GM23338 (cell line): ENCODE measurements at regions not wholly inside any gene's neighbourhood (a gene's known extent, or its start where the extent isn't known, plus 50 kb on each side); places are given as distances from the start of the nearest gene placed in this dataset.

Experiments used
- ATAC-seq: fragments of 200-7000 bp; cut with Tn5 transposase; 3 replicates; pipeline ENCODE4 v1.9.1; 2020
- DNase-seq: peaks from one replicate; pipeline ENCODE4 v3.0.0-alpha.2; 2015; ENCODE audit warnings: low spot score
- H2AFZ ChIP-seq: fragments of 200-600 bp; sonication (generic); 2 replicates; pipeline ENCODE4 v1.8.0; 2016; ENCODE audit warnings: antibody characterized with exemption, mild to moderate bottlenecking, moderate library complexity
- H3F3A ChIP-seq: fragments of 200-600 bp; sonication (generic); replicated peaks from 2 replicates; pipeline ENCODE4 v1.8.0; 2017; ENCODE audit warnings: antibody characterized with exemption, mixed run types, low read depth
- H3K27ac ChIP-seq: fragments of 200-600 bp; sonication (generic); 2 replicates; pipeline ENCODE4 v1.6.1; 2016; ENCODE audit warnings: low read depth
- H3K27me3 ChIP-seq: fragments of 200-600 bp; sonication (generic); 2 replicates; pipeline ENCODE4 v1.8.0; 2016; ENCODE audit warnings: mild to moderate bottlenecking, mixed run types, moderate library complexity; ENCODE audit not compliant: insufficient read depth
- H3K36me3 ChIP-seq: fragments of 200-600 bp; sonication (generic); 2 replicates; pipeline ENCODE4 v1.8.0; 2016; ENCODE audit warnings: mild to moderate bottlenecking; ENCODE audit not compliant: insufficient read depth
- H3K4me1 ChIP-seq: fragments of 200-600 bp; sonication (generic); 2 replicates; pipeline ENCODE4 v1.8.0; 2016; ENCODE audit warnings: mild to moderate bottlenecking, moderate library complexity; ENCODE audit not compliant: insufficient read depth
- H3K4me2 ChIP-seq: fragments of 200-600 bp; sonication (generic); 2 replicates; pipeline ENCODE4 v1.7.1; 2017; ENCODE audit warnings: mixed run types
- H3K4me3 ChIP-seq: fragments of 200-600 bp; sonication (generic); 2 replicates; pipeline ENCODE4 v1.6.1; 2016; ENCODE audit warnings: mixed run types
- H3K79me2 ChIP-seq: fragments of 200-600 bp; sonication (generic); replicated peaks from 2 replicates; pipeline ENCODE4 v1.8.0; 2017; ENCODE audit warnings: mild to moderate bottlenecking; ENCODE audit not compliant: insufficient read depth
- H3K9me2 ChIP-seq: fragments of 200-600 bp; sonication (generic); 2 replicates; pipeline ENCODE4 v1.8.0; 2017; ENCODE audit not compliant: insufficient read depth
- H4K20me1 ChIP-seq: fragments of 200-600 bp; sonication (generic); replicated peaks from 2 replicates; pipeline ENCODE4 v1.8.0; 2017; ENCODE audit warnings: mild to moderate bottlenecking; ENCODE audit not compliant: insufficient read depth
- H3K27ac Mint-ChIP-seq: 2 replicates; pipeline ENCODE4 v1.8.0; 2020; ENCODE audit warnings: inconsistent platforms, mild to moderate bottlenecking, moderate library complexity, mixed read lengths
- H3K27me3 Mint-ChIP-seq: 3 replicates; pipeline ENCODE4 v1.8.0; 2022; ENCODE audit warnings: low read depth, mild to moderate bottlenecking, moderate library complexity, mixed read lengths, inconsistent platforms; ENCODE audit not compliant: insufficient read depth, poor library complexity
- H3K36me3 Mint-ChIP-seq: 3 replicates; pipeline ENCODE4 v1.8.0; 2021; ENCODE audit warnings: low read depth, mild to moderate bottlenecking, inconsistent platforms, moderate library complexity, mixed read lengths
- H3K4me1 Mint-ChIP-seq: 3 replicates; pipeline ENCODE4 v1.8.0; 2020; ENCODE audit warnings: mild to moderate bottlenecking, inconsistent platforms, mixed read lengths
- H3K4me3 Mint-ChIP-seq: 3 replicates; pipeline ENCODE4 v1.8.0; 2021; ENCODE audit warnings: moderate library complexity, mild to moderate bottlenecking, inconsistent platforms, mixed read lengths
- H3K9me3 Mint-ChIP-seq: 3 replicates; pipeline ENCODE4 v1.8.0; 2020; ENCODE audit warnings: moderate library complexity, mild to moderate bottlenecking, inconsistent platforms, mixed read lengths
- CREB1 ChIP-seq: fragments of 250-450 bp; sonication (Bioruptor Pico); IDR thresholded peaks from 2 replicates; pipeline ENCODE4 v1.5.0; 2020; ENCODE audit warnings: low read depth, mild to moderate bottlenecking, moderate library complexity
- EZH2 ChIP-seq: fragments of 200-600 bp; sonication (generic); IDR thresholded peaks from one replicate; pipeline ENCODE4 v1.8.0; 2017; ENCODE audit warnings: antibody characterized with exemption, mild to moderate bottlenecking, low read depth; ENCODE audit not compliant: unreplicated experiment
- EZH2phosphoT487 ChIP-seq: fragments of 200-600 bp; sonication (generic); IDR thresholded peaks from one replicate; pipeline ENCODE4 v1.8.1; 2018; ENCODE audit warnings: antibody characterized with exemption; ENCODE audit not compliant: unreplicated experiment
- JUNB ChIP-seq: IDR thresholded peaks from one replicate; pipeline ENCODE4 v1.6.1; 2016; ENCODE audit warnings: antibody characterized with exemption; ENCODE audit not compliant: unreplicated experiment
- NANOG ChIP-seq: IDR thresholded peaks from 2 replicates; pipeline ENCODE4 v1.6.1; 2016; ENCODE audit warnings: antibody characterized with exemption, borderline replicate concordance
- POLR2AphosphoS5 ChIP-seq: IDR thresholded peaks from 2 replicates; pipeline ENCODE4 v1.6.1; 2016; ENCODE audit warnings: antibody characterized with exemption, low read depth
- STAT1 ChIP-seq: IDR thresholded peaks from one replicate; pipeline ENCODE4 v1.6.1; 2016; ENCODE audit warnings: antibody characterized with exemption; ENCODE audit not compliant: unreplicated experiment
- ZNF331 ChIP-seq: fragments of 250-450 bp; sonication (Bioruptor Pico); IDR thresholded peaks from 2 replicates; pipeline ENCODE4 v1.5.0; 2020; ENCODE audit warnings: low read depth, mild to moderate bottlenecking, moderate library complexity
- TF ChIP-seq, protein P1 (sequence below): IDR thresholded peaks from one replicate; pipeline ENCODE4 v1.6.1; 2018; ENCODE audit warnings: antibody characterized with exemption; ENCODE audit not compliant: unreplicated experiment
- TF ChIP-seq, protein P2 (sequence below): IDR thresholded peaks from 2 replicates; pipeline ENCODE4 v1.6.1; 2016; ENCODE audit warnings: antibody characterized with exemption
- TF ChIP-seq, protein P3 (sequence below), 2 experiments: fragments of 200-600 bp in 1 of 2; sonication (generic) in 1 of 2; conservative IDR thresholded peaks; 2 replicates each; pipeline versions ENCODE4 v1.5.1 to v1.6.1; 2016 to 2017; ENCODE audit warnings: antibody characterized with exemption in 2 of 2, low read depth in 2 of 2, mild to moderate bottlenecking in 2 of 2, moderate library complexity in 1 of 2

DNA sequence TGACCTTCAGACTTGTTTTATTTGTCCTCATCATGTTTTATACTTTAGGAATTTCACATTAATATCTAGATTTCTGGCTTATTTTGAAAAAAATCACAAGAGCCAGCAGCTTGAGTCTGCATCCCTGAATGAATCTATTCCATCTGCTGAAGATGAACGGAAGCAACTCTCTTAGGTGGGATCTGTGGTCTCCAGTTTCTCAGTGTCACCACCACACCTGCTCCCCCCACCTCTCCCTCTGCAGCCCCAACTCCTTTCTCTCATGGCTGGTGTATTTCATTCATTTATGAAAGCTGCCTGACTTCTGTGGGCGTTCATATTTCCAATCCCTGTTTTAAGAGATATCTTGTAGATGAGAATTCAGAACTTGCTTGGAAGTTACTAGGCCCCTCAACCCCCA is 102.1 kb upstream of the AGBL1 start:
- ATAC-seq (no peak), DNase-seq (no peak)
- Mint-ChIP-seq H3K4me1 (peaks cover 4% of the 10 kb centered on the region), H3K9me3 (no peaks in the 10 kb centered on the region; the same call in 2 of the 3 replicates), H3K27ac (no peak overlapping the region), H3K27me3 (no peaks in the 10 kb centered on the region), H3K36me3 (no peaks in the 10 kb centered on the region), H3K4me3 (no peak overlapping the region)
- no peak overlapping the region for H3K4me2 ChIP-seq
- H3F3A ChIP-seq: no peaks in the 10 kb centered on the region
- H2AFZ ChIP-seq: no peak overlapping the region
- H3K9me2 ChIP-seq: 0 out of 2 replicates have a peak, but pooled peaks cover 4% of the 10 kb centered on the region
- no peak overlapping the region for H3K27ac ChIP-seq
- H3K4me3 ChIP-seq: no peak overlapping the region
- H3K4me1 ChIP-seq: no peaks in the 10 kb centered on the region
- H4K20me1 ChIP-seq: no peaks in the 10 kb centered on the region
- no peaks in the 10 kb centered on the region for H3K79me2 ChIP-seq
- TF ChIP-seq, protein P1, sequence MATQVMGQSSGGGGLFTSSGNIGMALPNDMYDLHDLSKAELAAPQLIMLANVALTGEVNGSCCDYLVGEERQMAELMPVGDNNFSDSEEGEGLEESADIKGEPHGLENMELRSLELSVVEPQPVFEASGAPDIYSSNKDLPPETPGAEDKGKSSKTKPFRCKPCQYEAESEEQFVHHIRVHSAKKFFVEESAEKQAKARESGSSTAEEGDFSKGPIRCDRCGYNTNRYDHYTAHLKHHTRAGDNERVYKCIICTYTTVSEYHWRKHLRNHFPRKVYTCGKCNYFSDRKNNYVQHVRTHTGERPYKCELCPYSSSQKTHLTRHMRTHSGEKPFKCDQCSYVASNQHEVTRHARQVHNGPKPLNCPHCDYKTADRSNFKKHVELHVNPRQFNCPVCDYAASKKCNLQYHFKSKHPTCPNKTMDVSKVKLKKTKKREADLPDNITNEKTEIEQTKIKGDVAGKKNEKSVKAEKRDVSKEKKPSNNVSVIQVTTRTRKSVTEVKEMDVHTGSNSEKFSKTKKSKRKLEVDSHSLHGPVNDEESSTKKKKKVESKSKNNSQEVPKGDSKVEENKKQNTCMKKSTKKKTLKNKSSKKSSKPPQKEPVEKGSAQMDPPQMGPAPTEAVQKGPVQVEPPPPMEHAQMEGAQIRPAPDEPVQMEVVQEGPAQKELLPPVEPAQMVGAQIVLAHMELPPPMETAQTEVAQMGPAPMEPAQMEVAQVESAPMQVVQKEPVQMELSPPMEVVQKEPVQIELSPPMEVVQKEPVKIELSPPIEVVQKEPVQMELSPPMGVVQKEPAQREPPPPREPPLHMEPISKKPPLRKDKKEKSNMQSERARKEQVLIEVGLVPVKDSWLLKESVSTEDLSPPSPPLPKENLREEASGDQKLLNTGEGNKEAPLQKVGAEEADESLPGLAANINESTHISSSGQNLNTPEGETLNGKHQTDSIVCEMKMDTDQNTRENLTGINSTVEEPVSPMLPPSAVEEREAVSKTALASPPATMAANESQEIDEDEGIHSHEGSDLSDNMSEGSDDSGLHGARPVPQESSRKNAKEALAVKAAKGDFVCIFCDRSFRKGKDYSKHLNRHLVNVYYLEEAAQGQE: no peak
- no peak for TF ChIP-seq STAT1
- TF ChIP-seq, protein P2, sequence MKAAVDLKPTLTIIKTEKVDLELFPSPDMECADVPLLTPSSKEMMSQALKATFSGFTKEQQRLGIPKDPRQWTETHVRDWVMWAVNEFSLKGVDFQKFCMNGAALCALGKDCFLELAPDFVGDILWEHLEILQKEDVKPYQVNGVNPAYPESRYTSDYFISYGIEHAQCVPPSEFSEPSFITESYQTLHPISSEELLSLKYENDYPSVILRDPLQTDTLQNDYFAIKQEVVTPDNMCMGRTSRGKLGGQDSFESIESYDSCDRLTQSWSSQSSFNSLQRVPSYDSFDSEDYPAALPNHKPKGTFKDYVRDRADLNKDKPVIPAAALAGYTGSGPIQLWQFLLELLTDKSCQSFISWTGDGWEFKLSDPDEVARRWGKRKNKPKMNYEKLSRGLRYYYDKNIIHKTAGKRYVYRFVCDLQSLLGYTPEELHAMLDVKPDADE: no peak
- no peak for TF ChIP-seq EZH2phosphoT487
- no peak for TF ChIP-seq CREB1 (CRISPR knock-in tag)
- no peak for TF ChIP-seq EZH2
- no peak for TF ChIP-seq NANOG
- TF ChIP-seq, protein P3, sequence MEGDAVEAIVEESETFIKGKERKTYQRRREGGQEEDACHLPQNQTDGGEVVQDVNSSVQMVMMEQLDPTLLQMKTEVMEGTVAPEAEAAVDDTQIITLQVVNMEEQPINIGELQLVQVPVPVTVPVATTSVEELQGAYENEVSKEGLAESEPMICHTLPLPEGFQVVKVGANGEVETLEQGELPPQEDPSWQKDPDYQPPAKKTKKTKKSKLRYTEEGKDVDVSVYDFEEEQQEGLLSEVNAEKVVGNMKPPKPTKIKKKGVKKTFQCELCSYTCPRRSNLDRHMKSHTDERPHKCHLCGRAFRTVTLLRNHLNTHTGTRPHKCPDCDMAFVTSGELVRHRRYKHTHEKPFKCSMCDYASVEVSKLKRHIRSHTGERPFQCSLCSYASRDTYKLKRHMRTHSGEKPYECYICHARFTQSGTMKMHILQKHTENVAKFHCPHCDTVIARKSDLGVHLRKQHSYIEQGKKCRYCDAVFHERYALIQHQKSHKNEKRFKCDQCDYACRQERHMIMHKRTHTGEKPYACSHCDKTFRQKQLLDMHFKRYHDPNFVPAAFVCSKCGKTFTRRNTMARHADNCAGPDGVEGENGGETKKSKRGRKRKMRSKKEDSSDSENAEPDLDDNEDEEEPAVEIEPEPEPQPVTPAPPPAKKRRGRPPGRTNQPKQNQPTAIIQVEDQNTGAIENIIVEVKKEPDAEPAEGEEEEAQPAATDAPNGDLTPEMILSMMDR (conservative IDR thresholded peaks at IDR 0.05; ENCODE audit: low read depth in 2 of 2): no peak
- TF ChIP-seq POLR2AphosphoS5: no peak
- TF ChIP-seq ZNF331 (CRISPR knock-in tag): no peak
- TF ChIP-seq JUNB: no peak
- no peaks in the 10 kb centered on the region for H3K36me3 ChIP-seq
- no peaks in the 10 kb centered on the region for H3K27me3 ChIP-seq
